ENCODE measurements at regions not wholly inside any gene's neighbourhood (a gene's known extent, or its start where the extent isn't known, plus 50 kb on each side); places are given as distances from the start of the nearest gene placed in this dataset.

DNA sequence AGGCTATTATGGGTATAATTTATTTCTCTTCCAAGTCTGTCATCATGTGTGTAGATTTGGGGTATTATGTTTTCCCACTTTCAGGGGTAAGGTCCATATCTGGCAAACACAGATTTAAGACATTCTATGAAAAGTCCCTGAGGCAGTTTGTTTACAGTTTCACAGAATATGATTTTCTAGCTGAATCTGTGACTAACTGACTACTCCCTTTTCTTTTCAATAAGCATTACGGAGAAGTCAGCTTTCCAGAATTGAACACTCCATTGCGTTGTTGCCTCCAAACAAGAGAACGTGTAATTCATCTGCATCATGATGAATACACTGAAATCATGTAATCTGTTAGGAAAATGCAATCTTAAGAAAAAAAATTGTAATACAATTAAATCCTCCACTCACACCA is 226.7 kb upstream of the SFRP2 start:
- TF ChIP-seq, protein P1, sequence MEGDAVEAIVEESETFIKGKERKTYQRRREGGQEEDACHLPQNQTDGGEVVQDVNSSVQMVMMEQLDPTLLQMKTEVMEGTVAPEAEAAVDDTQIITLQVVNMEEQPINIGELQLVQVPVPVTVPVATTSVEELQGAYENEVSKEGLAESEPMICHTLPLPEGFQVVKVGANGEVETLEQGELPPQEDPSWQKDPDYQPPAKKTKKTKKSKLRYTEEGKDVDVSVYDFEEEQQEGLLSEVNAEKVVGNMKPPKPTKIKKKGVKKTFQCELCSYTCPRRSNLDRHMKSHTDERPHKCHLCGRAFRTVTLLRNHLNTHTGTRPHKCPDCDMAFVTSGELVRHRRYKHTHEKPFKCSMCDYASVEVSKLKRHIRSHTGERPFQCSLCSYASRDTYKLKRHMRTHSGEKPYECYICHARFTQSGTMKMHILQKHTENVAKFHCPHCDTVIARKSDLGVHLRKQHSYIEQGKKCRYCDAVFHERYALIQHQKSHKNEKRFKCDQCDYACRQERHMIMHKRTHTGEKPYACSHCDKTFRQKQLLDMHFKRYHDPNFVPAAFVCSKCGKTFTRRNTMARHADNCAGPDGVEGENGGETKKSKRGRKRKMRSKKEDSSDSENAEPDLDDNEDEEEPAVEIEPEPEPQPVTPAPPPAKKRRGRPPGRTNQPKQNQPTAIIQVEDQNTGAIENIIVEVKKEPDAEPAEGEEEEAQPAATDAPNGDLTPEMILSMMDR (IDR thresholded peaks at IDR 0.05), result no peak
- H3K9me3 ChIP-seq, result no peaks in the 10 kb centered on the region
- no peaks in the 10 kb centered on the region for H3K4me1 ChIP-seq (ENCODE audit: control insufficient read depth in 1 of 2, insufficient read depth in 1 of 2, low read depth in 1 of 2, low read length in 1 of 2)
- no peak overlapping the region for H3K27ac ChIP-seq
- H3K36me3 ChIP-seq, result no peaks in the 10 kb centered on the region
- H3K4me3 ChIP-seq (ENCODE audit: low read depth in 1 of 2, low read length in 1 of 2), result no peak overlapping the region
- peaks cover 24% of the 10 kb centered on the region for H3K27me3 ChIP-seq

DNA sequence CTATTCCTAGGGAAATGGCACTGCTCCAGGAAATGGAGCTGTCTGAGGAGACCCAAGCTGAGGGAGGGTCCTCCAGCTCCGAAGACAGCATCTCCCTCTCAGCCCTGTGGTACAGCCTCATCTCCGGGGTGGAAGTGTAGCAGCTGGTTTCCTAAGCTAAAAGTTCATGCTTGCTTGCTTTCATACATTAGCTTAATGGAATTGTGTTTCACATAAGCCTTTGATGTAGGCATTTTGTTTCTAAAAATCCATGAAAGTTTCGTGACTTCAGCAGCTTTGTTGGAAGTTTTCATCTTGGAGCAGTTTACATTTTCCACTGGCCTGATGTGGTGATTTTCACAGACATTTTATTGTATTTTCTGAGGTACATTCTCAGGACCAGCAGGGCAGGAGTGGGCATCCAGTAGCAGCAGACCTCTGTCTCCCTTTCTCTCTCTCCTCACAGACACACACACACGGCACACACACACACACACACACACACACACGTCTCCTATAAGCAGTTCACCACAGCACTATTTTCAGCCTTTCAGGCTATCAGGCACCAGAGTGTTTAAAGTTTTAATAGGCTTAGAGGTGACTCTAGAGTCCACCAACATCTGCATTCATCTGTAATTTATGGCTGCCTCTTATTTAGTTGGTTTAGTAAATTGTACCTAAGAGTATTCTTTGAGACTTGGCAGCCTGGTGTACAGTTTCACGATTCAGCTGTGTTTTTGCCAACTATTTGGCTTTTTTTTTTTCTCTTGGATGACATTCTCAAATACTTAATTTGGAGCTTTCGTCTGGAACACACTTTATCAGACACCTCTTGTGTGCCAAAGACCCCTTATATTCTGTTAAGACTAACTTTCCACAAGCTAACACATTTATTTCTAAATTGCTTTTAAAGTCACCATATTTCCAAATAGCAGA is 225.8 kb upstream of the SFRP2 start:
- no peaks in the 10 kb centered on the region for H3K9me3 ChIP-seq
- TF ChIP-seq, protein P1 (IDR thresholded peaks at IDR 0.05), result no peak
- H3K4me3 ChIP-seq (ENCODE audit: low read depth in 1 of 2, low read length in 1 of 2), result no peak overlapping the region
- no peaks in the 10 kb centered on the region for H3K4me1 ChIP-seq (ENCODE audit: control insufficient read depth in 1 of 2, insufficient read depth in 1 of 2, low read depth in 1 of 2, low read length in 1 of 2)
- H3K27ac ChIP-seq, result no peak overlapping the region
- H3K27me3 ChIP-seq, result peaks cover 24% of the 10 kb centered on the region
- no peaks in the 10 kb centered on the region for H3K36me3 ChIP-seq

DNA sequence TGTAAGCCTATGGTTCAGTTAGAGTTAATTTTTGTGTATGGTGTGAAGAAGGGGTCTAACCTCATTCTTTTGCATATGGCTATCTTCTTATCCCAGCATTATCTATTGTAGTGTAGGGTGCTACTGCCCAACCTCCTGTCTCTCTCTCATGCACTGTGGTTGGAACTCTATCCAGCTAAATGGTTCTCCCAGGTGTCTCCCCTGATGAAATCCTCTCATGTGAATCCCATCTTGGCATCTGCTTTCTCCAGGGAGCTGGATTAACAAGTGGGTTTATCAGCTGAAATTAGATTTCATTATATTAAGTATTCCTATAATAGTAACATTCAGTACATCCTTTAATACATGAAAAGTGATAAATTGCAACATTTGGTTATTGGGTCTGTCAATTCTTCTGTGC is 224.7 kb upstream of the SFRP2 start:
- TF ChIP-seq, protein P1 (IDR thresholded peaks at IDR 0.05), result no peak
- no peaks in the 10 kb centered on the region for H3K36me3 ChIP-seq
- H3K4me1 ChIP-seq (ENCODE audit: control insufficient read depth in 1 of 2, insufficient read depth in 1 of 2, low read depth in 1 of 2, low read length in 1 of 2), result no peaks in the 10 kb centered on the region
- peaks cover 24% of the 10 kb centered on the region for H3K27me3 ChIP-seq
- no peak overlapping the region for H3K4me3 ChIP-seq (ENCODE audit: low read depth in 1 of 2, low read length in 1 of 2)
- no peak overlapping the region for H3K27ac ChIP-seq
- H3K9me3 ChIP-seq, result no peaks in the 10 kb centered on the region

DNA sequence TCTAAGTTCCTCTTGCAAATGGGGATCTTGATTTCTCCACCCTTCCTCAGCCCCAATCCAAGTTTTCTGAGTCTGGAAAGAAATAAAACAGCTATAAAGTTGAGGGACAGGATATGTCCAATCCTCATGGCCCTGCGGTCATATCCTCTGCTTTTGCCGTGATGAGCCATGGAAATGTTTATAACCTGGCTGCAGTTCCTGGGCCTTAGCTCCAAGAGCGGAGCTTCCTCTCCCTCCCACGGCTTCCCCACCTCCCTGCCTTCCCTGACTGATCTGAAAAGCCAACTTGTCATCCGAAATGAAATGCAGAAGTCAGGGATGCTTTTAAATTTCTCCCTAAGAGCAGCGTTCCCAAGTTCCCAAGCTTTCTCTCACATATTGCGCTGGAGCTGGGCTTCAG is 221.5 kb upstream of the SFRP2 start:
- Histone ChIP-seq H3K4me1 (ENCODE audit: control insufficient read depth in 1 of 2, insufficient read depth in 1 of 2, low read depth in 1 of 2, low read length in 1 of 2) (no peaks in the 10 kb centered on the region), H3K9me3 (no peaks in the 10 kb centered on the region), H3K4me3 (ENCODE audit: low read depth in 1 of 2, low read length in 1 of 2) (no peak overlapping the region), H3K27me3 (peaks cover 10% of the 10 kb centered on the region), H3K27ac (no peak overlapping the region), H3K36me3 (no peaks in the 10 kb centered on the region)
- TF ChIP-seq, protein P1 (IDR thresholded peaks at IDR 0.05), result no peak

DNA sequence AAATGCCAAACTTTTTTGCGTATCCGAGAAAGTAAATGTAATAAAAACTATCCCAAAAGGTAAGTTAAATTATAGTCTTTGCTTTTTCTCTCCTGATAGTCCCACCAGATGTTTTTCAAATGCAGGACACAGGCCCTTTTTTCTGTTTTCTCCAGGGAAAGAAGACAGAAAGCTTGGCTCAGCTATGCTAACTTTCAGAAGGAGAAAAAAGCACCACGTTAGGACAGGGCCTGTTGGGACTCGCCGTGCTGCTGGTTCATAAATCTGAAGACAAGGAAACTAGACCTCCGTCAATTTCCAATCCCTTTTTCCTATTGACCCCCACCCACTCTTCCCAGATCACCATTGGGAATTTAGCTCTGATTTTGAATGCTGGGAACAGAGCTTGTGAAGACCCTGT is 220.9 kb upstream of the SFRP2 start:
- Histone ChIP-seq H3K27me3 (peaks cover 7% of the 10 kb centered on the region), H3K4me3 (ENCODE audit: low read depth in 1 of 2, low read length in 1 of 2) (no peak overlapping the region), H3K36me3 (no peaks in the 10 kb centered on the region), H3K9me3 (no peaks in the 10 kb centered on the region), H3K4me1 (ENCODE audit: control insufficient read depth in 1 of 2, insufficient read depth in 1 of 2, low read depth in 1 of 2, low read length in 1 of 2) (no peaks in the 10 kb centered on the region), H3K27ac (no peak overlapping the region)
- TF ChIP-seq, protein P1 (IDR thresholded peaks at IDR 0.05), result no peak

Data from neutrophil (primary cell).